ENCODE measurements at regions not wholly inside any gene's neighbourhood (a gene's known extent, or its start where the extent isn't known, plus 50 kb on each side); places are given as distances from the start of the nearest gene placed in this dataset.

GRCh38 chr13:47845981-47846380 is 155.1 kb downstream of the SUCLA2 start:
- TF ChIP-seq POLR2A (IDR thresholded peaks at IDR 0.05; ENCODE audit: low read depth, low read length) (no peak), POLR2AphosphoS5 (IDR thresholded peaks at IDR 0.05; ENCODE audit: low read depth, low read length) (no peak)
